ENCODE measurements at regions not wholly inside any gene's neighbourhood (a gene's known extent, or its start where the extent isn't known, plus 50 kb on each side); places are given as distances from the start of the nearest gene placed in this dataset.
"Not testable (repeated sequence)": the region's sequence is repeated elsewhere in the genome, so short reads cannot be mapped to it uniquely, and the experiment has no call there.

- DNase-seq (ENCODE audit: low read depth) = no peak
Measured at GRCh38 chr3:110887176-110887575, 184.4 kb upstream of the NECTIN3 start.

- not testable (repeated sequence) for DNase-seq (ENCODE audit: low read depth)
Measured at GRCh38 chr3:110888625-110889375, 182.8 kb upstream of the NECTIN3 start.

- not testable (repeated sequence) for DNase-seq (ENCODE audit: low read depth)
Measured at GRCh38 chr3:110889376-110889699, 182.3 kb upstream of the NECTIN3 start.

DNA sequence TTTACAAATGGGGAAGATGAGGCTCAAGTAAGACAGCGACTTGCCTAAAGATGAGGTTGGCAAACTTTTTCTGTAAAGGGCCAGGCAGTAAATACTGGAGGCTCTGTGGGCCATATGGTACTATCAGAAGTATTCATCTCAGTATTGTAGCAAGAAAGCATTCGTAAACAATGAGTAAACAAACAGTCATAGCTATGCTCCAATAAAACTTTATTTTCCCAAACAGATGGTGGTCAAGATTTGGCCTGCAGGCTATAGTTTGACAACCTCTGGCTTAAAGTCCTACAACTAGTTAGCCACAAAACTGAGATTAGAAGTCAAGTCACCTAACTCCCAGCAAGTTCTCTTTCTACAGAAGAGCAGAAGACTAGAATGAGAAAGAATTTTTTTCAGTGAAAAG lies 177.0 kb upstream of the NECTIN3 start:
- no peak for DNase-seq (ENCODE audit: low read depth)

GRCh38 chr3:110895054-110895453 lies 176.6 kb upstream of the NECTIN3 start:
- no peak for DNase-seq (ENCODE audit: low read depth)

DNA sequence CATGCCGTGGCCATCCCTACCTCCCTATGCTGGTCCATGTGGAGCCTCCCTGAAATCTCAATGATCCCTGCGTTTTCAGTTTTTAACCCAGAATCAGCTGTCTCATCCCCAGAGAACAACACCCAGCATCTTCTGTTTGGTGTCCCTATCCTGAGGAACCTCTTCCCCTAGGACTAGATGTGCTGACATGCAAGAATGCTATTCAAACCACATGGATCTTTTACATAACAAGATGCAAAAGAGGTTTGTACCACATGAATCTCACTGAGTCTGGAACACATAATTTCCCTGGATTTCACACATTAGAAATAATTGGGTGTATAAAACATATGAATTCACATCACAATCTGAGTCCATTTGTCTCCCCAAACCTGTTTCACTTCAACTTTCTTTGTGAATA lies 174.6 kb upstream of the NECTIN3 start:
- DNase-seq (ENCODE audit: low read depth) = no peak

DNA sequence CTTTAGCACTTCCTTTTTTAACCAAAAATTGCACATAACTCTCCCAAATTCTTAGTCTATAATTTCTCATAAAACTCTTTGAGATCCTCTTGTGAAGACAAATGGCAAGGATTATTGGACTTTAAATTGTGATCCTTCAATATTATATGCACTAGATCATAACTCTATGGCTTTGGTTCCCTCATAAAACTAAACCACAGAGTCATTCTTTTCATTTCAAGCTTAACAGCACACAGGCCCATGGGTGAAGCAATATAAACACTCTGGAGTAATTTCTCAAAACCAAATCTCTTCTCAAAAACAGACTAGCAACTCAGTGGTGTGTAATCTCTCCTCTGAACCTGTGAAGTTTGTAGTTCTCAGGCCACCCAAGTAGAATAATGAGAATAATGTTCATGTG lies 171.0 kb upstream of the NECTIN3 start:
- no peak for DNase-seq (ENCODE audit: low read depth)

GRCh38 chr3:110901536-110901935 lies 170.1 kb upstream of the NECTIN3 start:
- no peak for DNase-seq (ENCODE audit: low read depth)

GRCh38 chr3:110902453-110903085 lies 169.0 kb upstream of the NECTIN3 start:
- no peak for DNase-seq (ENCODE audit: low read depth)

GRCh38 chr3:110903771-110904519 lies 167.7 kb upstream of the NECTIN3 start:
- DNase-seq (ENCODE audit: low read depth) = no peak

GRCh38 chr3:110904520-110904890 lies 167.1 kb upstream of the NECTIN3 start:
- DNase-seq (ENCODE audit: low read depth) = no peak

GRCh38 chr3:110905121-110905520 lies 166.5 kb upstream of the NECTIN3 start:
- DNase-seq (ENCODE audit: low read depth) = no peak

DNA sequence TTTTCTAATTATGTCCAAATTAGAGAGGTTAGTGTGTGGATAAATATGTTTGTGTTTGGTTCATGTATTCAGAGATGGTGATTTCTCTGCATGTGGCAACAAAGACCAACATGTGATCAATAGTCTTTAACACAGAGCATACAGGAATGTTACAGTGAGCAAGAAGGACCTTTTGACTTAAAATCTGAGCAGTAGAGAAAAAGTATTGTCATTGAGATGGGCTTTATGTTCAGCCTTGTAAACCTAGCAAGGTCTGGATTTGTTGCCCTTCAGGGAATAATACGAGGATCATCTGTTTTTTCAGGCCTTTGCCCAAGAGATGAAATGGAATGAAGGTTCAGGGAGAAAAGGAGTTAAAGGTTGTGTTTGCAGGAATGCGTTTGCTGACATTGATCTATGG lies 161.8 kb upstream of the NECTIN3 start:
- no peak for DNase-seq (ENCODE audit: low read depth)

GRCh38 chr3:110910346-110910955 lies 161.2 kb upstream of the NECTIN3 start:
- DNase-seq (ENCODE audit: low read depth) = no peak

GRCh38 chr3:110918963-110919362 lies 152.7 kb upstream of the NECTIN3 start:
- DNase-seq (ENCODE audit: low read depth) = no peak

GRCh38 chr3:110925798-110926197 lies 145.8 kb upstream of the NECTIN3 start:
- DNase-seq (ENCODE audit: low read depth) = no peak

DNA sequence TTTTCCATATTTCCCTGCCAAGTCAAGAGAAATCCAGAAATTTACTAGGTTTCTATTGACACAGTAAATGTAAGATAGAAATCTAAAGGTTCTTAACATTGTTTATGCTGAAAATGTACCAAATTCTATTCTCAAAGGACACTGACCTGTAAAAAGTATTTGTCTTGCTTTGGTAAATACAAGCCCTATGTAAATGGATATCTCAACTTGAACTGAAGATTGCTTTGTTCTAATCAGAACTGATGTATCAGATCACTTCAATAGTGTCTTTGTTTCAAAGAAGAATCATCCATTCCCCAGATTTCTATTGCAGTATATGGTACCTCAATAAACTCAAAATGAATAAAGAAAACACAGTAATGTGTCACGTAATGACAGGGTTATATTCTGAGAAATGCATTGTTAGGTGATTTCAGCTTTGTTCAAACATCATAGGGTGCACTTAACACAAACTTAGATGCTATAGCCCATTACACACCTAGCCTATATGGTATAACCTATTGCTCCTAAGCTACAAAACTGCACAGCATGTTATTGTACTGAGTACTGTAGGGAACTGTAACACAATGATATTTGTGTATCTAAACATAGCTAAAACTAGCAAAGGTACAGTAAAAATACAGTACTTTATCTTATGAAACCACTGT lies 143.5 kb upstream of the NECTIN3 start:
- no peak for DNase-seq (ENCODE audit: low read depth)

DNA sequence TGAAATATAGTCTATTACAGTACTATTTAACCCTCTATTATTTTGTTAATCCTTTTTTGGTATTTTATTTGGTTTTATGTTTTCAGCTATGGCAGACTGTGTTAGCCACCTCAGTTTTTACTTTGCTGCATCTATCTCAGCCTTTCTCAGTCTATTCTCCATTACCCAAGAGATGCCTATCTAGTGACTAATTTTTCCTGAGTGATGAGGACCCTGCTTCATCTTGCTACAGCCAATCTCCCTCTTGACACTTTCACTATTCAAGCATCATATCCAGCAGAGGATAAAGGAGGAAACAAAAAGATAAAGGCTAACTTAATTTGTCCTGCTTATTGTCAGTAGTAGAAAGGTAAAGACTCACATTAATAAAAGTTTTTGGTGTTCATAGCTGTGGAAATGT lies 141.8 kb upstream of the NECTIN3 start:
- DNase-seq (ENCODE audit: low read depth) = no peak

- DNase-seq (ENCODE audit: low read depth) = no peak
Measured at GRCh38 chr3:110932567-110932966, 139.0 kb upstream of the NECTIN3 start.

DNA sequence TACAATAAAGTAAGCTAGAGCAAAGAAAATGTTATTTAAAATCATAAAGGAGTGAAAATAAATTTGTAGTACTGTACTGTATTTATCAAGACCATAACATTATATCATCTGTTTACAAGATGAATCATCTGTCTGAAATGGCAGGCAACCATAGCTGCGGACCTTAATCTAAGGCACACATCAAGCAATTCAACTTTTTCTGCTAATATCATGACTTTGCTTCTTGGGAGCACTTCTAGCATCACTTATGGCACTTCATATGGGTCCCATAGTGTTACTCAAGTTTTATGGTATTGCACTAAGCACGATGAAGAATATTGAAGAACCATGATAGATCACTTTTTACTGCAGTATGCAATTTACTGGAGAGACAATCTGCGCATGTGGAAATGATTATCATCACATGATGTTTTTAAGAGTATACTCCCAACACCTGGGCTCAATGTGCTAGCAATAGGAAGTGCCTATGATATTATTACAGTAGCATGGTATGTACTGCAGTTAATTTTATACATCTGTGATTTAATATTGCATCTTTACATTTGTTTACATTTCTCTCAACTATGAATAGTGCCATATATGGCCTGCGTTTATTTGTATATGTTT lies 137.7 kb upstream of the NECTIN3 start:
- DNase-seq (ENCODE audit: low read depth) = no peak

DNA sequence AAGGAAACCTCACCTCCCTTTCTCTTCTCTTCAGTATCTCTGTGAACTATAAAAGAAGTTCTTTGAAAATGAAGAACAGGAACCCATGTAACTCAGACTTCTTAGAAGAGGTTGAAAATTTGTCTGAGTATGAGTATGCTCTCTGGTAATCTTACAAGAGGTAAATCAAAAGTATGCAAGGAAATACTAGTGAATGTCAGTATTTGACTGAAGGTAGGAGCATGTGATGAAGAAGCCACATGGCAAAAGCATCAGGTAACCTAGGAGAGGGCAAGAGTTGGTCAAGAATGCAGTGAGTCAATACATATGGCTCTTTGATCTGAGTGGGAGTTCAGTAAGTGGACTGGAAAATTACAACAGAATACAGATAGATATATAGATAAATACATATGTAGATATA lies 133.0 kb upstream of the NECTIN3 start:
- no peak for DNase-seq (ENCODE audit: low read depth)

GRCh38 chr3:110940055-110940454 lies 131.6 kb upstream of the NECTIN3 start:
- DNase-seq (ENCODE audit: low read depth) = no peak

All from stimulated activated CD8-positive, alpha-beta memory T cell treated with anti-CD3 and anti-CD28 coated beads, Interleukin-15, amount 100 ng/mL, for 24 hours (primary cell).